ENCODE measurements at regions not wholly inside any gene's neighbourhood (a gene's known extent, or its start where the extent isn't known, plus 50 kb on each side); places are given as distances from the start of the nearest gene placed in this dataset.

DNA sequence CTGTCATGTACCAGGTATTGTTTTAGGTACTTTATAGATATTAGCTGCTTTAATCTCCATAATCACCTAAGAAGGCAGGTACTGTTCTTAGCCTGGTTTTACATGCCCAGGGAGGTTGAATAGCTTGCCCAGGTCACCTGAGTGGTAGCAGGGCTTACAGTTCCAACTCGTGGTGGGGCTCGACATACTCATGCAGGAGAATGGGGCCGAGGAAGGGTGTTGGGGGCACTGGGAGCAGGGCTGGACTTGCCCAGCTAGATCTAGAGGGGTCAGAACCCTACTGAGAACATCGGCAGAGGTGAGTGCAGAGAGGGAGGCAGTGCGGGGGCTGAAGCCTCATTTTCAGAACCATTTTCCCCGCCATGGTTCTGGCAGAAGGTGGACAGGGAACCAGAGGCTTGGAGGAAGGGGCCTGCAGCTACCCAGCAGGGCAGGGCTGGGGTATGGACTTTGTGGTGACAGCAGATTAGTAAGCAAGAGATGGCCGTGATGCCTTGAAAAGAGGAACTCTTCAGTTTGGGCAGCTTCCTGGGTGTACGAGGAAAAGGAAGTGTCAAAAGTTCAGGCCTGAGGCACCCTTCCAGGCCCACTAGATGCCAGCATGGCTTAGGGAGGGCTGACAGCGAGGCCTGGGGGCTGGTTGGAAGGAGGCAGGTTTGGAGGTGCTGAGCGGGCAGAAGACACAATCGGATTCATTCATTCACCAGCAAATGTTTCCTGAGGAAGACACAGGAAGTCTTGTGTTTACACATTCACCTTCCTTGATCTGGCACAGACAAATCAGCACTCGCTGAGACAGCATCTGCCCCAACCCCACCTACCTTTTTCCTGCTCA lies 54.7 kb upstream of the LYVE1 start:
- Histone ChIP-seq H3K9me3 (ENCODE audit: insufficient read depth in 2 of 2, low read depth in 1 of 2, low read length in 1 of 2) (no peaks in the 10 kb centered on the region), H3K4me2 (ENCODE audit: insufficient read depth in 1 of 2, low read depth in 2 of 2, low read length in 2 of 2) (no peak overlapping the region), H2BK120ac (replicated peaks; ENCODE audit: low read depth, low read length) (no peak overlapping the region), H2AFZ (ENCODE audit: low read length) (no peak overlapping the region), H2BK15ac (ENCODE audit: low read length) (no peak overlapping the region), H4K8ac (ENCODE audit: extremely low read depth, insufficient read depth, low read length) (peak overlapping the region; percentile 48; the same call in 1 of the 2 replicates), H3K14ac (ENCODE audit: insufficient read length) (no peak overlapping the region), H3K9ac (replicated peaks in 1 of 4; ENCODE audit: extremely low read depth in 1 of 4, low read depth in 3 of 4, low read length in 3 of 4) (no peak overlapping the region), H3K4me1 (replicated peaks in 1 of 4; ENCODE audit: control insufficient read depth in 3 of 4, insufficient read depth in 4 of 4, low read length in 3 of 4) (no peaks in the 10 kb centered on the region), H4K20me1 (replicated peaks in 1 of 2; ENCODE audit: control insufficient read depth in 1 of 2, insufficient read depth in 2 of 2, low read length in 2 of 2) (no peaks in the 10 kb centered on the region), H3K4me3 (ENCODE audit: extremely low read depth in 1 of 4, insufficient read depth in 2 of 4, low read depth in 3 of 4, low read length in 4 of 4) (no peak overlapping the region), H2BK20ac (ENCODE audit: low read length) (no peak overlapping the region), H3K27ac (ENCODE audit: low read depth, low read length) (no peak overlapping the region), H4K5ac (ENCODE audit: insufficient read length, low read depth, low read length) (no peak overlapping the region), H2BK12ac (ENCODE audit: low read depth, low read length) (no peak overlapping the region), H3K23me2 (ENCODE audit: low read depth, low read length) (no peaks in the 10 kb centered on the region), H2AK5ac (ENCODE audit: low read depth, low read length) (no peak overlapping the region), H3K4ac (replicated peaks; ENCODE audit: insufficient read length, low read depth, low read length) (no peak overlapping the region), H3K79me2 (ENCODE audit: control insufficient read depth in 1 of 2, insufficient read depth in 2 of 2, low read length in 2 of 2) (no peaks in the 10 kb centered on the region), H4K91ac (replicated peaks; ENCODE audit: insufficient read length, low read length) (no peak overlapping the region), H3K79me1 (ENCODE audit: low read depth, low read length) (no peaks in the 10 kb centered on the region), H3K18ac (ENCODE audit: extremely low read depth, low read length) (no peak overlapping the region), H3K36me3 (ENCODE audit: control insufficient read depth in 2 of 4, insufficient read depth in 4 of 4, low read length in 3 of 4) (no peaks in the 10 kb centered on the region), H2BK5ac (ENCODE audit: low read depth, low read length) (no peak overlapping the region), H3K23ac (ENCODE audit: insufficient read length) (no peak overlapping the region), H3K27me3 (replicated peaks in 1 of 4; ENCODE audit: control insufficient read depth in 3 of 4, extremely low read depth in 1 of 4, insufficient read depth in 3 of 4, low read length in 3 of 4) (no peaks in the 10 kb centered on the region), H3K56ac (replicated peaks; ENCODE audit: insufficient read length, low read depth, low read length) (no peak overlapping the region)
- ChIA-PET POLR2A (ENCODE audit: partially characterized antibody) (no interaction called here), CTCF (ENCODE audit: partially characterized antibody) (interaction anchor here (0.6 to 6.2 kb wide), 19 partner anchors 15 to 480 kb away, joined by 3 to 64 read pairs (median 4); partner anchors contain the start of gene IRAG1)
- TF ChIP-seq EGR1 (IDR thresholded peaks at IDR 0.05; ENCODE audit: borderline replicate concordance, low read depth, low read length) (no peak), SIRT6 (IDR thresholded peaks at IDR 0.05; ENCODE audit: low read length) (no peak), RXRA (IDR thresholded peaks at IDR 0.05; ENCODE audit: insufficient read depth, low read depth, low read length) (no peak), POU5F1 (IDR thresholded peaks at IDR 0.05; ENCODE audit: low read depth, low read length) (no peak), KDM5A (IDR thresholded peaks at IDR 0.05; ENCODE audit: low read length) (no peak)
- peak in 1 of 2 experiments; percentile 28 for DNase-seq (ENCODE audit: low read depth in 1 of 2, low spot score in 2 of 2)
- FAIRE-seq, result no peak
- 88% methylated on average over 12 of the region's 12 CpGs; no CpG with 5 or more reads in 1 of the 2 experiments for WGBS, 2 experiments (ENCODE audit: extremely low coverage in 1 of 2, insufficient coverage in 1 of 2, insufficient read length in 1 of 2, insufficient replicate concordance in 2 of 2, low coverage in 1 of 2, low lambda C conversion rate in 2 of 2, missing lambda C conversion rate in 1 of 2)

Data from H1 (cell line).